ENCODE measurements at regions not wholly inside any gene's neighbourhood (a gene's known extent, or its start where the extent isn't known, plus 50 kb on each side); places are given as distances from the start of the nearest gene placed in this dataset.

DNA sequence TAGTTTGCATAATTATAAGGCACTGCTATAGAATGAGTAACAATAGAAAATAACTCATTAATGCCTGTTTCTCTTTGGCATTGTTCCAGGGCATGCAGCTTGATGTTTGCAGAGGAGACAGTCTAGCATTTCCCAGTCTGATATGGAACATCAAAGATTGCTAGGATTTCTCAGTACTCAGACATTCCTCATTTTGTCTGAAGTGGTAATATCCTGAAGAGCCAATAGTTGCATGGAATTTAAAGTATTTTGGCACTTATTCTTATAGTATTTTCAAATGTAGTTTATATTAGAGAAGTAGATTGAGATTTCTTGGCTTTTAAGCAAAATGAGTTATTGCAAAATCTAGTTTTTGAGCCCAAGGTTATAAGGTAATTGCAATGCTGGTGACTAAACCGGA, 337.3 kb upstream of the E2F7 start:
- TF ChIP-seq, protein P1, sequence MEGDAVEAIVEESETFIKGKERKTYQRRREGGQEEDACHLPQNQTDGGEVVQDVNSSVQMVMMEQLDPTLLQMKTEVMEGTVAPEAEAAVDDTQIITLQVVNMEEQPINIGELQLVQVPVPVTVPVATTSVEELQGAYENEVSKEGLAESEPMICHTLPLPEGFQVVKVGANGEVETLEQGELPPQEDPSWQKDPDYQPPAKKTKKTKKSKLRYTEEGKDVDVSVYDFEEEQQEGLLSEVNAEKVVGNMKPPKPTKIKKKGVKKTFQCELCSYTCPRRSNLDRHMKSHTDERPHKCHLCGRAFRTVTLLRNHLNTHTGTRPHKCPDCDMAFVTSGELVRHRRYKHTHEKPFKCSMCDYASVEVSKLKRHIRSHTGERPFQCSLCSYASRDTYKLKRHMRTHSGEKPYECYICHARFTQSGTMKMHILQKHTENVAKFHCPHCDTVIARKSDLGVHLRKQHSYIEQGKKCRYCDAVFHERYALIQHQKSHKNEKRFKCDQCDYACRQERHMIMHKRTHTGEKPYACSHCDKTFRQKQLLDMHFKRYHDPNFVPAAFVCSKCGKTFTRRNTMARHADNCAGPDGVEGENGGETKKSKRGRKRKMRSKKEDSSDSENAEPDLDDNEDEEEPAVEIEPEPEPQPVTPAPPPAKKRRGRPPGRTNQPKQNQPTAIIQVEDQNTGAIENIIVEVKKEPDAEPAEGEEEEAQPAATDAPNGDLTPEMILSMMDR (IDR thresholded peaks at IDR 0.05; ENCODE audit: low read depth, low read length): no peak
- TF ChIP-seq POLR2A (IDR thresholded peaks at IDR 0.05; ENCODE audit: extremely low read depth, insufficient read length): no peak
